Transverse colon (tissue), 4 donors: ENCODE measurements at regions not wholly inside any gene's neighbourhood (a gene's known extent, or its start where the extent isn't known, plus 50 kb on each side); places are given as distances from the start of the nearest gene placed in this dataset.

Experiments used
- CTCF ChIP-seq, 5 experiments: fragments of 200-600 bp in 3 of 5; fragments of 450-650 bp in 2 of 5; sonication (generic) in 3 of 5; IDR thresholded peaks; 1 replicate in 2 of 5; 2 replicates in 3 of 5; pipeline ENCODE4 v1.5.1; 2016 to 2017; ENCODE audit warnings: antibody characterized with exemption in 5 of 5, inconsistent platforms in 3 of 5, mild to moderate bottlenecking in 2 of 5, moderate library complexity in 1 of 5
- EP300 ChIP-seq: sonication (generic); formaldehyde crosslinking; IDR thresholded peaks from one replicate; pipeline ENCODE4 v1.6.1; 2017; ENCODE audit warnings: antibody characterized with exemption, low read depth
- POLR2A ChIP-seq: fragments of 450-650 bp; IDR thresholded peaks from one replicate; pipeline ENCODE4 v1.6.1; 2016; ENCODE audit warnings: antibody characterized with exemption, mild to moderate bottlenecking, moderate library complexity
- POLR2AphosphoS5 ChIP-seq, 3 donors: sonication (generic); formaldehyde crosslinking; IDR thresholded peaks; one replicate each; pipeline ENCODE4 v1.6.1; 2016; ENCODE audit warnings: antibody characterized with exemption in 3 of 3

GRCh38 chr1:195019385-195019784 is 1588.9 kb downstream of the KCNT2 start:
- TF ChIP-seq CTCF (IDR thresholded peaks at IDR 0.05), result no peak
- no peak for TF ChIP-seq POLR2AphosphoS5 (IDR thresholded peaks at IDR 0.05)
- TF ChIP-seq POLR2A, result no peak
- no peak for TF ChIP-seq EP300
